ENCODE measurements at regions not wholly inside any gene's neighbourhood (a gene's known extent, or its start where the extent isn't known, plus 50 kb on each side); places are given as distances from the start of the nearest gene placed in this dataset.
A peak's percentile ranks its signal among the peaks of the same experiment; 100 is the strongest.

DNA sequence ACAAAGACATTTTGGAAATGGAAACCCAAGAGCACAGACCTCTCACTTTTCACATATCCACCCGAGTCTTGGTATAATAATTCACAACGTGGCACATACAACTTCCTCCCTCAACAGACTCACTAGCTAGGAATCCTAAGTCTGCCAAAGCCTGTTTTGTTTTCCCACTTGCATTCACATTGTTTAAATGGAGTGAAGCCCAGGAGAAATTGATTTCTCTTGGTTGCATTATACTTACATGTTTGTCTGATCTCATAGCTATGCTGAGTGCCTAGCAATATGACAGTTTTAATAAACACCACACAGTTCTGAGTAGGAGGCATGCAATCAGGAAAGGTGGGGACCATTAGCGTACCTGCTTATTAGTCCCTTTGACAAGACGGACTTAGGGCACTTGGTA is 348.6 kb upstream of the ADGRL4 start:
- Histone ChIP-seq H3K9me3 (ENCODE audit: control insufficient read depth in 2 of 3, insufficient read depth in 1 of 3, low read length in 3 of 3) (no peaks in the 10 kb centered on the region), H3K27me3 (ENCODE audit: control insufficient read depth, insufficient read depth, low read length) (no peaks in the 10 kb centered on the region), H3K9ac (ENCODE audit: low read length in 3 of 3) (no peak overlapping the region), H3K27ac (ENCODE audit: low read depth in 2 of 2, low read length in 2 of 2) (no peak overlapping the region), H3K4me1 (ENCODE audit: control insufficient read depth in 2 of 3, insufficient read depth in 2 of 3, low read depth in 1 of 3, low read length in 3 of 3) (no peaks in the 10 kb centered on the region), H3K4me3 (ENCODE audit: low read length in 3 of 3) (no peak overlapping the region), H3K36me3 (ENCODE audit: control insufficient read depth in 2 of 3, insufficient read depth in 3 of 3, low read length in 3 of 3) (no peaks in the 10 kb centered on the region)
- FAIRE-seq (no peak), DNase-seq (no peak)
- intact Hi-C loops (cut with DNase I) = no loop called here
- TF ChIP-seq CTCF (IDR thresholded peaks at IDR 0.05; ENCODE audit: borderline replicate concordance, extremely low read depth, insufficient read depth) = no peak

DNA sequence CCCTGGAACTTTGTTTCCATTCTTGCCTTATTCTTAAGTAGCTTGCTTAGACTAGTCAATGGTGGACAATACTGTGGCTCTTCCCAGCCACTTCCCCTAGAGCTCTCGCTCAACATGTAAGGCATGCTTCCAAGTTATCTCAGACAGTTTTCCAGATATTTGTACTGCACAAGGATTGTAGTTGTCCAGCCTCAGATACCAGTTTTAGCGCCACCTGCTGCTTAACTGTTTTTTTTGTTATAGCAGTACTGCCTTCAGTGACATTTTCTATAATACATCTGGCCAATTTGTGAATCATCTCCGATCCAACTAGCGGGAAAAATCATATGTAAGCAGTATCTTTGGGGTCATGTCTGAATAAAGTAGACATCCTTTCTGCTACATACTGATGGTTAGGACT is 346.7 kb upstream of the ADGRL4 start:
- Histone ChIP-seq H3K9ac (ENCODE audit: low read length in 3 of 3) (no peak overlapping the region), H3K27me3 (ENCODE audit: control insufficient read depth, insufficient read depth, low read length) (no peaks in the 10 kb centered on the region), H3K4me3 (ENCODE audit: low read length in 3 of 3) (no peak overlapping the region), H3K36me3 (ENCODE audit: control insufficient read depth in 2 of 3, insufficient read depth in 3 of 3, low read length in 3 of 3) (no peaks in the 10 kb centered on the region), H3K27ac (ENCODE audit: low read depth in 2 of 2, low read length in 2 of 2) (no peak overlapping the region), H3K9me3 (ENCODE audit: control insufficient read depth in 2 of 3, insufficient read depth in 1 of 3, low read length in 3 of 3) (no peaks in the 10 kb centered on the region), H3K4me1 (ENCODE audit: control insufficient read depth in 2 of 3, insufficient read depth in 2 of 3, low read depth in 1 of 3, low read length in 3 of 3) (no peaks in the 10 kb centered on the region)
- no peak for FAIRE-seq
- intact Hi-C loops (cut with DNase I) = no loop called here
- peak in 2 of 5 donors; percentile 18 to 19 for DNase-seq
- peak; percentile 27 for TF ChIP-seq CTCF (IDR thresholded peaks at IDR 0.05; ENCODE audit: borderline replicate concordance, extremely low read depth, insufficient read depth)

- H3K4me1 ChIP-seq (ENCODE audit: control insufficient read depth in 2 of 3, insufficient read depth in 2 of 3, low read depth in 1 of 3, low read length in 3 of 3) = no peaks in the 10 kb centered on the region
- H3K9me3 ChIP-seq (ENCODE audit: control insufficient read depth in 2 of 3, insufficient read depth in 1 of 3, low read length in 3 of 3) = no peaks in the 10 kb centered on the region
- TF ChIP-seq CTCF (IDR thresholded peaks at IDR 0.05; ENCODE audit: borderline replicate concordance, extremely low read depth, insufficient read depth) = no peak
- no peak overlapping the region for H3K27ac ChIP-seq (ENCODE audit: low read depth in 2 of 2, low read length in 2 of 2)
- FAIRE-seq (no peak), DNase-seq (no peak)
- no peaks in the 10 kb centered on the region for H3K27me3 ChIP-seq (ENCODE audit: control insufficient read depth, insufficient read depth, low read length)
- no peaks in the 10 kb centered on the region for H3K36me3 ChIP-seq (ENCODE audit: control insufficient read depth in 2 of 3, insufficient read depth in 3 of 3, low read length in 3 of 3)
- no peak overlapping the region for H3K9ac ChIP-seq (ENCODE audit: low read length in 3 of 3)
- no peak overlapping the region for H3K4me3 ChIP-seq (ENCODE audit: low read length in 3 of 3)
- intact Hi-C loops (cut with DNase I) = no loop called here
Observed at GRCh38 chr1:79326875-79327274, 320.3 kb upstream of the ADGRL4 start.

- DNase-seq = no peak
- intact Hi-C loops (cut with DNase I) = no loop called here
- Histone ChIP-seq H3K27ac (ENCODE audit: low read depth in 2 of 2, low read length in 2 of 2) (no peak overlapping the region), H3K4me3 (ENCODE audit: low read length in 3 of 3) (no peak overlapping the region), H3K9ac (ENCODE audit: low read length in 3 of 3) (no peak overlapping the region), H3K4me1 (ENCODE audit: control insufficient read depth in 2 of 3, insufficient read depth in 2 of 3, low read depth in 1 of 3, low read length in 3 of 3) (no peaks in the 10 kb centered on the region), H3K9me3 (ENCODE audit: control insufficient read depth in 2 of 3, insufficient read depth in 1 of 3, low read length in 3 of 3) (no peaks in the 10 kb centered on the region), H3K36me3 (ENCODE audit: control insufficient read depth in 2 of 3, insufficient read depth in 3 of 3, low read length in 3 of 3) (no peaks in the 10 kb centered on the region), H3K27me3 (ENCODE audit: control insufficient read depth, insufficient read depth, low read length) (no peaks in the 10 kb centered on the region)
- no peak for TF ChIP-seq CTCF (IDR thresholded peaks at IDR 0.05; ENCODE audit: borderline replicate concordance, extremely low read depth, insufficient read depth)
- no peak for FAIRE-seq
Observed at GRCh38 chr1:79325705-79326104, 319.2 kb upstream of the ADGRL4 start.

Data from kidney (tissue), 13 donors.